ENCODE measurements at regions not wholly inside any gene's neighbourhood (a gene's known extent, or its start where the extent isn't known, plus 50 kb on each side); places are given as distances from the start of the nearest gene placed in this dataset.

DNA sequence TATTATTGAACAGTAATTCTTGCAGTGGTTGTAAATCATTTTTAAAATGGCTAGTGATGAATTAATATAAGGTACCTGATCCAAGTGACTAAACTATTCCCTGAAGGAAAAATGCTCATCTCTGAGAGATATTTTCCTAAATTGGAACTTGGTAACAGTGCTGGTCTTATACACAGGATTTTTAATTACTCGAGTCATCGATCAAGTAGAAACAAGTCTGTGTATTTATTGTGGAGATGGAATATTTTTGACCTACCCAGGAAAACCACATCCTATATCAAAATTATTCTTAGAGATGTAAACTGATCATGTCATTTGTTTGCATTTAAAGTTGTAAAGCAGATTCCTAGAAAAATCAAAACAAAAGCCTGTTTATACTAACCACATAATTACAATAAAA is 166.9 kb downstream of the MOXD1 start:
- intact Hi-C loops (cut with DNase I), result no loop called here
- Histone ChIP-seq H3K4me1 (ENCODE audit: insufficient read depth) (no peaks in the 10 kb centered on the region), H3K27me3 (no peaks in the 10 kb centered on the region), H3K4me3 (no peak overlapping the region), H3K9me3 (no peaks in the 10 kb centered on the region), H3K36me3 (no peaks in the 10 kb centered on the region), H3K27ac (no peak overlapping the region)
- TF ChIP-seq, protein P1, sequence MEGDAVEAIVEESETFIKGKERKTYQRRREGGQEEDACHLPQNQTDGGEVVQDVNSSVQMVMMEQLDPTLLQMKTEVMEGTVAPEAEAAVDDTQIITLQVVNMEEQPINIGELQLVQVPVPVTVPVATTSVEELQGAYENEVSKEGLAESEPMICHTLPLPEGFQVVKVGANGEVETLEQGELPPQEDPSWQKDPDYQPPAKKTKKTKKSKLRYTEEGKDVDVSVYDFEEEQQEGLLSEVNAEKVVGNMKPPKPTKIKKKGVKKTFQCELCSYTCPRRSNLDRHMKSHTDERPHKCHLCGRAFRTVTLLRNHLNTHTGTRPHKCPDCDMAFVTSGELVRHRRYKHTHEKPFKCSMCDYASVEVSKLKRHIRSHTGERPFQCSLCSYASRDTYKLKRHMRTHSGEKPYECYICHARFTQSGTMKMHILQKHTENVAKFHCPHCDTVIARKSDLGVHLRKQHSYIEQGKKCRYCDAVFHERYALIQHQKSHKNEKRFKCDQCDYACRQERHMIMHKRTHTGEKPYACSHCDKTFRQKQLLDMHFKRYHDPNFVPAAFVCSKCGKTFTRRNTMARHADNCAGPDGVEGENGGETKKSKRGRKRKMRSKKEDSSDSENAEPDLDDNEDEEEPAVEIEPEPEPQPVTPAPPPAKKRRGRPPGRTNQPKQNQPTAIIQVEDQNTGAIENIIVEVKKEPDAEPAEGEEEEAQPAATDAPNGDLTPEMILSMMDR (IDR thresholded peaks at IDR 0.05), result no peak
- TF ChIP-seq EP300 (IDR thresholded peaks at IDR 0.05) (no peak), POLR2A (IDR thresholded peaks at IDR 0.05) (no peak)
- no peak for DNase-seq
- WGBS, 3 donors, result 85 to 92% (median 86%) methylated on average over 2 of the region's 2 CpGs

DNA sequence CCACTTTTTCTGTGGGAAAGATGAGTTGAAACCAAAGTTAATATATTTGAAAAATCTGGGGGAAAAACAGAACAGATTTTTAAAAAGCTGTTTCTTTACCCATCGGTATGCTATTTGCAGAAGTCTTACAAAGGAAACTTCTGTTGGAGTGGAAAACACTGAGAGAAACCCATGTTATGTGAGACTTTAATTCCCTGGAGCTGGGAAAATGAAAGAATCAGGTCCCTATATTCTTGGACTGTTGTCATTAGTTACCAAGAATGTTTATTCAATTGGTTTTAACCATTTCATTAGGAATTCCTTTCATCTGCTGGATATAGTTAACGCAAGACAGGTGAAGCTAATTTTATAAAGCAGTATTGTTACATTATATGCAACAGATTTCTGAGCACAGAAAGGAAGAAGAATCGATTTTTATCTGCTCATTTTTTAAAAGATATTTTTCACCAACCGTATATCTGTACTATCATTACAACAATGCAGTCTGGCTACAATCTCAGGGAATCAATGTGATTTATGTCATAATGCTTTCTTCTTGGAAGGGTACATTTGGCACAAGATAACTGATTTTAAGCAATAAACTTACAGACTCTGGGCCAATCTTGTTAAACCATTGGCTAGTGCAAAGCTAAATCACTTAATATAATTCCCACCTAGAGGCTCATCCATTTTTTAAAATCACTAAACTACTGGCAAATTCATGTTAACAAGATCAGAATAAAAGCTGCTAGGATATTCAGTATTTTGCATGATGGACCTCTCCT is 170.0 kb downstream of the MOXD1 start:
- DNase-seq, result no peak
- no peak for TF ChIP-seq POLR2A (IDR thresholded peaks at IDR 0.05)
- no peak for TF ChIP-seq EP300 (IDR thresholded peaks at IDR 0.05)
- TF ChIP-seq, protein P1 (IDR thresholded peaks at IDR 0.05), result no peak
- H3K9me3 ChIP-seq, result no peaks in the 10 kb centered on the region
- no peaks in the 10 kb centered on the region for H3K36me3 ChIP-seq
- intact Hi-C loops (cut with DNase I), result no loop called here
- H3K4me1 ChIP-seq (ENCODE audit: insufficient read depth), result no peaks in the 10 kb centered on the region
- no peak overlapping the region for H3K4me3 ChIP-seq
- H3K27ac ChIP-seq, result no peak overlapping the region
- no peaks in the 10 kb centered on the region for H3K27me3 ChIP-seq
- WGBS, 3 donors, result 60 to 75% (median 67%) methylated on average over 4 of the region's 4 CpGs

DNA sequence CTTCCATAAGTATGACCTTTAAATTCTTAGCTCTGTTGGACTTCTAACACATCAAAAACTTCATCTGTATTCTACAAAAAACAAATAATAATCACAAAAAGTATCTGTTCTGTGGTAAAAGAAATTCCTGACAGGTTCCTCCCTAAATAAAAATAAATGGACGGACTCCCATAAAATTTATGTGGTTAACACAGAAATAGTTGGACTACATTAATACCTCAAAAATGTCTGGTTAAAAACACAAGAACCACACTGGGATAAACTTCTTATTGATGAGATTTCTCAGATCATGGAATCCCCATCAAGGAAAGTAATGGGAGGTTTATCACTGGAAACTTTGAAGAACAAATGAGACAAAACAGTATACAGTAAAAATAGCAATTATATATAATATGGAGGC is 172.4 kb downstream of the MOXD1 start:
- Histone ChIP-seq H3K4me1 (ENCODE audit: insufficient read depth) (no peaks in the 10 kb centered on the region), H3K27me3 (no peaks in the 10 kb centered on the region), H3K9me3 (no peaks in the 10 kb centered on the region), H3K4me3 (no peak overlapping the region), H3K36me3 (no peaks in the 10 kb centered on the region), H3K27ac (no peak overlapping the region)
- 46 to 77% (median 54%) methylated on average over 1 of the region's 1 CpG for WGBS, 3 donors
- no peak for DNase-seq
- intact Hi-C loops (cut with DNase I), result no loop called here
- TF ChIP-seq, protein P1 (IDR thresholded peaks at IDR 0.05), result no peak
- TF ChIP-seq POLR2A (IDR thresholded peaks at IDR 0.05) (no peak), EP300 (IDR thresholded peaks at IDR 0.05) (no peak)

DNA sequence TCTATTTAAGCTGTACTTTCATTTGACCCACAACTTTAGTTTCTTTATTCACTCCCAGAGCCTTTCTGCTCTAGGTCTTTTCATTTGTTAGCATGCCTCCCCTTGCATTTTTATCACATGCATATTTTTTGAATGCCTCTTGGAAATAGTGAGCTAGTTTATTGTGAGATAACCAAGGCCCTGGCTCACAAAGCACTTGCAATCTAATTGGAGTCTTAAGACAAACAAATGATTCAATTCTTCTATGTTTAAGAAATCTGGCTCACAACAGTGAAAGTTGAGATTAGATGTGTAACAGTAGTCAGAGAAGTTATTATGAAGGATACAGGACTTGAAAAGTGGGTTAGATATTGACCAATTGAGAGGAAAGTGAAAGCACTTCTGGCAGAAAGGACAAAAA is 173.4 kb downstream of the MOXD1 start:
- H3K27me3 ChIP-seq, result no peaks in the 10 kb centered on the region
- H3K36me3 ChIP-seq, result no peaks in the 10 kb centered on the region
- H3K9me3 ChIP-seq, result no peaks in the 10 kb centered on the region
- no peak overlapping the region for H3K4me3 ChIP-seq
- no peak overlapping the region for H3K27ac ChIP-seq
- intact Hi-C loops (cut with DNase I), result no loop called here
- DNase-seq, result no peak
- TF ChIP-seq EP300 (IDR thresholded peaks at IDR 0.05) (no peak), POLR2A (IDR thresholded peaks at IDR 0.05) (no peak)
- TF ChIP-seq, protein P1 (IDR thresholded peaks at IDR 0.05), result no peak
- H3K4me1 ChIP-seq (ENCODE audit: insufficient read depth), result no peaks in the 10 kb centered on the region
